ENCODE measurements at regions not wholly inside any gene's neighbourhood (a gene's known extent, or its start where the extent isn't known, plus 50 kb on each side); places are given as distances from the start of the nearest gene placed in this dataset.

DNA sequence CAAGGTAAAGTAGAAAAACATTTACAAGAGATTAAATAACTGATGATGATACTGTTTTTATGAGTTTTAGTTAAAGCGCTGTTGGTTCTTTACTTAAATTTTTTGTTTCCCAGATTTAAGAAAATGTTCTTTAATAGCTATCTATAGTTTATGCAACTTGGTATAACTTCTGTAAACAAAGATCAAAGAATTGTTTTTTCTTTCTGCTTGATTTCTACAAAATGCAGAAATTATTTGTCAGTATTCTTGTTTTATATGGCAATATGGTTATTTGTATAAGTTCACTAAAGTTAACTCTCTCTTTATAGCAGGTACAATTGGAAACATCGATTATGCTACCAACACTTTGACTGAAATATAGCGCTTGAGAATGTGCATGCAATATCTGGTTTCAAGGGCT is 2465.1 kb upstream of the PCDH20 start:
- TF ChIP-seq, protein P1, sequence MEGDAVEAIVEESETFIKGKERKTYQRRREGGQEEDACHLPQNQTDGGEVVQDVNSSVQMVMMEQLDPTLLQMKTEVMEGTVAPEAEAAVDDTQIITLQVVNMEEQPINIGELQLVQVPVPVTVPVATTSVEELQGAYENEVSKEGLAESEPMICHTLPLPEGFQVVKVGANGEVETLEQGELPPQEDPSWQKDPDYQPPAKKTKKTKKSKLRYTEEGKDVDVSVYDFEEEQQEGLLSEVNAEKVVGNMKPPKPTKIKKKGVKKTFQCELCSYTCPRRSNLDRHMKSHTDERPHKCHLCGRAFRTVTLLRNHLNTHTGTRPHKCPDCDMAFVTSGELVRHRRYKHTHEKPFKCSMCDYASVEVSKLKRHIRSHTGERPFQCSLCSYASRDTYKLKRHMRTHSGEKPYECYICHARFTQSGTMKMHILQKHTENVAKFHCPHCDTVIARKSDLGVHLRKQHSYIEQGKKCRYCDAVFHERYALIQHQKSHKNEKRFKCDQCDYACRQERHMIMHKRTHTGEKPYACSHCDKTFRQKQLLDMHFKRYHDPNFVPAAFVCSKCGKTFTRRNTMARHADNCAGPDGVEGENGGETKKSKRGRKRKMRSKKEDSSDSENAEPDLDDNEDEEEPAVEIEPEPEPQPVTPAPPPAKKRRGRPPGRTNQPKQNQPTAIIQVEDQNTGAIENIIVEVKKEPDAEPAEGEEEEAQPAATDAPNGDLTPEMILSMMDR (conservative IDR thresholded peaks at IDR 0.05; ENCODE audit: low read depth in 2 of 2) = no peak
- no peak for TF ChIP-seq POLR2AphosphoS5 (IDR thresholded peaks at IDR 0.05; ENCODE audit: low read depth)

All from GM23338 (cell line).